GM23248 (cell line): ENCODE measurements at regions not wholly inside any gene's neighbourhood (a gene's known extent, or its start where the extent isn't known, plus 50 kb on each side); places are given as distances from the start of the nearest gene placed in this dataset.

ENCODE experiments used
- EZH2 ChIP-seq: fragments of 200-600 bp; sonication (generic); IDR thresholded peaks from 2 replicates; pipeline ENCODE4 v1.6.1; 2018; ENCODE audit warnings: antibody characterized with exemption, mild to moderate bottlenecking; ENCODE audit not compliant: insufficient read depth, poor library complexity, severe bottlenecking
- EZH2phosphoT487 ChIP-seq: fragments of 200-600 bp; sonication (generic); IDR thresholded peaks from 2 replicates; pipeline ENCODE4 v1.6.1; 2018; ENCODE audit warnings: antibody characterized with exemption, moderate library complexity, mild to moderate bottlenecking, low read depth; ENCODE audit not compliant: insufficient read depth

DNA sequence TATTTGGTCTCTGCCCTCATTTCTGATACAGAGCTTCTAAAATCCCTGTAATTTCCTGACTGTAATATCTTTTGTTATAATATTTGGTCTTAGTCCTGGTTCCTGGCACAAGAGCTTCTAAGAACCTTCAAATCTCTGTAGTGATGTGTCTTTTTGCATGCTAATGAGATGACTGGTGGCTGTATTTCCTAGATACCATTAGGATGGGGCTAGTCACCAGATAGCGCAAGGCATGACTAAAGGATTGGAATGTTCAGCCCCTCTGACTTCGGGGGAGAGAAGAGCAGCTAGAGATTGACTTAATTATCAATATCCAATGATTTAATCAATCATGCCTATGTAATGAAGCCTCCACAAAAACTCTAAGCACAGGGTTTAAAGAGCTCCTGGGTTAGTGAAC is 620.8 kb upstream of the ACVR2A start:
- no peak for TF ChIP-seq EZH2
- no peak for TF ChIP-seq EZH2phosphoT487
